Ishikawa (cell line): ENCODE measurements at regions not wholly inside any gene's neighbourhood (a gene's known extent, or its start where the extent isn't known, plus 50 kb on each side); places are given as distances from the start of the nearest gene placed in this dataset.

ENCODE experiments used
- EP300 ChIP-seq: IDR thresholded peaks from 2 replicates; pipeline ENCODE4 v1.6.1; 2012; ENCODE audit warnings: borderline replicate concordance
- FOXM1 ChIP-seq: IDR thresholded peaks from 2 replicates; pipeline ENCODE4 v1.6.1; 2012; ENCODE audit warnings: low read depth, borderline replicate concordance
- MAX ChIP-seq: IDR thresholded peaks from 2 replicates; pipeline ENCODE4 v1.6.1; 2012
- NFIC ChIP-seq: IDR thresholded peaks from 2 replicates; pipeline ENCODE4 v1.6.1; 2012
- TAF1 ChIP-seq: IDR thresholded peaks from 2 replicates; pipeline ENCODE4 v1.6.1; 2012; ENCODE audit warnings: low read depth, mild to moderate bottlenecking
- TEAD4 ChIP-seq: IDR thresholded peaks from 2 replicates; pipeline ENCODE4 v1.6.1; 2012
- USF1 ChIP-seq: IDR thresholded peaks from 2 replicates; pipeline ENCODE4 v1.6.1; 2012
- YY1 ChIP-seq: IDR thresholded peaks from 2 replicates; pipeline ENCODE4 v1.6.1; 2012; ENCODE audit warnings: low read depth

- TF ChIP-seq MAX (no peak), USF1 (no peak), TEAD4 (no peak), FOXM1 (no peak), EP300 (no peak), NFIC (no peak), TAF1 (no peak), YY1 (no peak)
Measured at GRCh38 chr6:147042679-147043078, 161.5 kb upstream of the STXBP5 start.
